UCSD-AML1 (cell line): ENCODE measurements at regions not wholly inside any gene's neighbourhood (a gene's known extent, or its start where the extent isn't known, plus 50 kb on each side); places are given as distances from the start of the nearest gene placed in this dataset.
"Not testable (repeated sequence)": the region's sequence is repeated elsewhere in the genome, so short reads cannot be mapped to it uniquely, and the experiment has no call there.

Experiments
- DNase-seq: peaks from one replicate; lab custom pipeline; 2025; ENCODE audit not compliant: unreplicated experiment; lab: John Stamatoyannopoulos, UW

DNA sequence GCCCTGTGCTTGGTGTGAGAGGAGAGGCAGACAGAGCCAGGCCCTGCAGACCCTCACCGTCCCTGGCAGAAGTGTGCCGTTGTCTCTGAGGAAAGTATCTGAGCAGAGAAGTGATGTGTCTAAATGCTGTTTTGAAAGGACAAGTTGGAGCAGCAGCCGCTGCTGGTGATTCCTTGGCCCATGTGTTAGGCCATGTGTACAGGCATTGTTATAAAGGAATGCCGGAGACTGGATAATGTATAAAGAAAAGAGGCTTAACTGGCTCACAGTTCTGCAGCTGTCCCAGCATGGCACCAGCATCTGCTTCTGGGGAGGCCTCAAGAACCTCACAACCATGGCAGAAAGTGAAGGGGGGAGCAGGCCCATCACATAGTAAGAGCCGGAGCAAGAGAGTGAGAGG lies 334.6 kb upstream of the ATP10A start:
- no peak for DNase-seq

DNA sequence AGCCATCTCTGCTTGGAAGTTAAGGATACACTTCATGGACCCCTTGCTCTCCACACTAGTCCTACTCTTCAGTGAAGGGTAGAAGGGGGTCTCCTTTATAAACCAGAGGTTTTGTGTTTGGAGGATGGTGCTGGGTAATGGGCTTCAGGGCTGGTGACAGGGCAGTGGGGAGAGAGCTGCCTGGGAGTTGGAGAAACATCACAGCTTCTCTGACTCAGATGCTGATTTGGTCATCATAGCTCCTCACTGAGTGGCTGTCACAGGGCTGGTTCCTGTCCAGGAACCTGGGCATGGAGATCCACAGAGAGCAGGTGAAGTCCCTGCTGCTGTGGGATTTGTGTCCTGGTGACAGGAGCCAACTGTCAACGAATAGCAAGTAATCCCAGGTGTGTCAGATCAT lies 333.9 kb upstream of the ATP10A start:
- DNase-seq, result no peak

DNA sequence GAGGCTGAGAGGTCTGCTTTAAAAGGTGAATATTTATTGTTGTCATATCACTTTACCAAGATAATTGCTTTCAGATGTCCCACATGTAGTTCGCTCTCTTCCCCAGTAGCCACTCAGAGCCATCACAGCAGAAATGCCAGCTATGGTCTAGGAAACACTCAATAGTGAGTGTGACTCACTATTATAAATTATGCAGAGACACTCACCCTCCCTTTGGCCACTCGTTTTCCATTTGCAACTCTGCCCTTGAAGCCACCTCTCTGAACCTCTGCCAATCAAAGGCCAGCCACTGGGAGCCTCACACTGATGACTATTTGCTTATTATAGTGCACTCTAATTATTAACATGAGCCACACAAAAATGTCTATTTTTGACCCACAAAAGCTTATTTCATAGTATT lies 328.1 kb upstream of the ATP10A start:
- DNase-seq, result no peak

GRCh38 chr15:26186138-26186537 lies 323.0 kb upstream of the ATP10A start:
- DNase-seq, result not testable (repeated sequence)

DNA sequence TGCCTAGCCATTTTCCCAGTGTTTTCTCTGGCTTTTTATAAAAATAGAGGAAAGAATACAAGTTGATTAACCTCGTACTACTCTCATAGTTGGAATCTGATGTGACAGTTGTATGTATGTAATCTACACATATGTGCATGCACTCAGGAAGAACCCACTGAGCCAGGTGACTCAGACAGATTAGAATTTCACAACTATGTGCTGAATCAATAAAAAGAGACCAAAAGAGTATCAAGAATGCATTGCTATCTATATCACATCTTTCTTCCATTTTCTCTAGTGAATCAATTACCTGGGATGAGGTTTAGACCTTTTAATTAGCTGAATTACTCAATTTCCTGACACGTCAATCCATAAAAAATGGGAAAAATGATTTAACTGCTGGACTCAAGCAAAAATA lies 319.3 kb upstream of the ATP10A start:
- no peak for DNase-seq

DNA sequence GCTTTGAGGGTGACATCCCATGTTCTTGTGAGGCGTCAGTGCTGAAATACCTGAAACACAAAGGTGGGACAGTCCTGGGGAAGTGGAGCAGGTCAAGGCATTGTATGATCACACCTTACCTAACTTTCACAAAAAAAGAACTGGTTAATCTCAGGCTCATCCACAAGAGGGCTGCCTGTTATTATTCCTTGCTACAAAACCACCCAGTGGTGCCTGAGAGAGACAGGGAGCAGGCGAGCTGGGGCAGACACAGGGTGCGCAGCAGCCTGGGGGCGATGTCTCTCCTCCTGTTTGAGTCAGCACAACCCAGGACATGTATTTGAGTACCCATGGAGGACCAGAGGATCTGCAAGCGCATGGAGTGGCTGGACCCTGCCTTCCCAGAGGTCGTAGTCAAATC lies 316.8 kb upstream of the ATP10A start:
- DNase-seq, result no peak

DNA sequence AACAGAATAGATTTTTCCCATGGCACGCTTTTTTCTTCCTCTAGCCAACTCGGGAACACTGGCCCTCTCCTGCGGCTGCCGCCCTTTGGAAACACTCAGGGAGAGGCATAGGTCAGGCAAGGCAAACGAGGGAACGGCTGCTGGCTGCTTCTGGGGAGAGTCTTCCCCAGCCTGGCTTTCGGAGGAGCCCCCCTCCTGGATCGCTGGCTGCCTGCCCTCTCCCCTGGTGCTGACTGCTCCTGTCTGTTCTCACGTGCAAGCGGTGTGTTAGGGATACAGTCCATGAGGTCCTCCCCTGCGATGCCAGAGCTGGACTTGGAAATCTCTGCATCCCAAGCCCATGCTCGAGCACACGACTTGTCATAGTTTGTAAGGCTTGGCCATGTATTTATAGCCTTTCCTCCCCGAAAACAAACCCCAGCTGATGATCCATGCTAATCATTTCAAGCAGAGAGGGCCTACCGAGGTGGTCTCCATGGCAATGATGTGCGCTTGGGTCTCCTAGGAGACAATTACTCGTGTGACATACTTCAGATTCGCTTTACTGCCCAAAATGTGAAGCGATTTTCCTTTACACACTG lies 315.6 kb upstream of the ATP10A start:
- DNase-seq, result no peak

DNA sequence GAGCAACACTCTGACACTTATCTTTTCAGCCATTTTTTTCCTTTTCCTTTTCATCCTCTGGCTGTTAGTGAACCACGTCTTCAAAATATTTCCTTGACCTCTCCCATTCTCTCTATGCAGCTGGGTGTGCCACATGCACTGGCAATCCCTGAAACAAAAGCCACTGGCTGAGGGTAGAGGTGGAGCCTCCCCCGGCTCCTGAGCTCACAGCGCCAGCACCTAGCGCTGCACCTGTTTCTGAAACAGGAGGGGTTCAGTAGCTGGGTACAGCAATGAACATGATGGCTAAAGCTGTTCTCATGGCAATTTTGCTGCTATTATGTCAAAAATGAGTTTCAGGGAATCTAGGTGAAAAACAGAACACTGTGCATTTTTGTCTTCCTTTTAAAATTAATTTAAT lies 314.7 kb upstream of the ATP10A start:
- DNase-seq, result no peak

- no peak for DNase-seq
These were observed 313.7 kb upstream of the ATP10A start for GRCh38 chr15:26176831-26177230.

GRCh38 chr15:26171266-26171665 lies 308.1 kb upstream of the ATP10A start:
- no peak for DNase-seq

GRCh38 chr15:26166429-26166828 lies 303.3 kb upstream of the ATP10A start:
- DNase-seq, result no peak

- DNase-seq, result no peak
These were observed 302.4 kb upstream of the ATP10A start for GRCh38 chr15:26165546-26165945.

GRCh38 chr15:26160343-26160742 lies 297.2 kb upstream of the ATP10A start:
- no peak for DNase-seq

- no peak for DNase-seq
These were observed 295.0 kb upstream of the ATP10A start for GRCh38 chr15:26158176-26158575.

- DNase-seq, result no peak
These were observed 294.0 kb upstream of the ATP10A start for GRCh38 chr15:26157081-26157480.

DNA sequence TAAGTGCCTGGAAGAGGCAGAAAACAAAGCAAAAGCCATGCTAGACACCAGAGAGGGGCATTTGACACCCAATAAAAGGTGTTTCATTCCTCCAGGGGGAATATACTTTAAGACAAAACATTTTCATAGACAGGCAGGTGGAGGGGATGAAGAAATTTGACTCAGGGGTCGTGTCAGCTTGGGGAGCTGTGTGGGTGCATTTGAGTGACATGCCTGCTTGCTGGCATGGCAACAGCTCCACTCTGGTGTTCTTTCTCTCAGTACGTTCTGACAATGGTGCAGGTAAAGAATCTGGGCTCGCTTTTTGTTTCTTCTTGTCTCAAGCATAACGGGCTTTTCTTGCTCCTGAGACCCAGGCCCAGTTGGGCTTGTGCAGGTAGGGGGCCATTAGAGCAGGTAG lies 292.9 kb upstream of the ATP10A start:
- no peak for DNase-seq

DNA sequence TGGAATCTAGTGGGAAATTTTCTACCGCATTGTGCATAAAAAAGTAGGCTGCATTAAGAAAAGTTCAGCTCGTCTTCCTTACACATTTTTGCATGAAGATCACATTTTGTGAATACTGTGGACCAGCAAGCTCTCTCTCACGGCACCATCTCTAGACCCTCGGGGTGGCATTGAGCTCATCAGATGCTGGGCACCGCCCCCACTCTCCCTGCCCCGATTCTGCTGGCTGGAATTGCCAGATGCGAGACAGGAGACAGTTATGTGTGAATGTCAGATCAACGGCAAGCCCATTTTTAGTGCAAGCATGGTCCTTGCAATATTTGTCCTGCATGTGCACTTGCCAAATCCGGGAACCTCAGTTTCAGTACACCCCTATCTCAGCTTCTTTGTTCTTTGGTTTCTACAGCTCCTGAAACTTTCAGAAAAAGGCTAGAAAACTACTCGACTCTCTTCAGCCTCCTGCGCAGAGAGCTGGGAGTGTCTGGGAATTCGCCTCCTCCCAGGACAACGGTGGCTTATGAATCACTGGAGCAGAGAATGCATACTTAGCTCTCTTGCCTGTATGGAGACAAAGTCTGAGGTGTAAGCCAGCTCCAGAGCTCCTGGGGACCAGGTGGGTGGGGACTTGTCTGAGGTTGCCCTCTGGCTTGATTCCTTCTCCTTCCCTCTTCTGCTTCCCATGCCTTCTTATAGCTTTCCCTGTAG lies 285.2 kb upstream of the ATP10A start:
- no peak for DNase-seq

GRCh38 chr15:26146202-26146601 lies 283.1 kb upstream of the ATP10A start:
- no peak for DNase-seq

- DNase-seq, result no peak
These were observed 282.7 kb upstream of the ATP10A start for GRCh38 chr15:26145796-26146195.

- no peak for DNase-seq
These were observed 281.7 kb upstream of the ATP10A start for GRCh38 chr15:26144836-26145235.

DNA sequence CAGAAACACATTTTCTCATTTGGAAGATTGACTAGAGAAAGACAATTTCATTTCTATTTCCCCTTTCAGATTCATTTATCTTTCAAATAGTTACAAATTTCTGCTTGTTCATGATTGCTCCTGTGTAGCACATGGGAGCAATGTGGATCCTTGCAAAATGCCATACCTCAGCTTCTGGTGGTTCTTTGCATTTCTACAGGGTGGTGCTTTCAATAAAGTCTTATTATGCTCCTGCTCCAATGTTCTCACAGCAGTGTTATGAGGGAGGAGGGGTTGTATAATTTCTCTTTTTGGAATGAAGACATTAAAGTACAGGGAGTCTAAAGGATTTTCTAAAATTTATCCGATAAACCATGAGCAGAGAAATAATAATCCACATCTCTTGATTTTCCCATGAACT lies 280.1 kb upstream of the ATP10A start:
- DNase-seq, result no peak

GRCh38 chr15:26134812-26135211 lies 271.7 kb upstream of the ATP10A start:
- DNase-seq, result no peak

- no peak for DNase-seq
These were observed 271.0 kb upstream of the ATP10A start for GRCh38 chr15:26134152-26134551.
